ENCODE measurements at regions not wholly inside any gene's neighbourhood (a gene's known extent, or its start where the extent isn't known, plus 50 kb on each side); places are given as distances from the start of the nearest gene placed in this dataset.
"Not testable (repeated sequence)": the region's sequence is repeated elsewhere in the genome, so short reads cannot be mapped to it uniquely, and the experiment has no call there.

GRCh38 chr1:117707371-117707770 lies 101.5 kb downstream of the TENT5C start:
- DNase-seq (ENCODE audit: low read depth): no peak

GRCh38 chr1:117708323-117709248 lies 102.7 kb downstream of the TENT5C start:
- no peak for DNase-seq (ENCODE audit: low read depth)

- DNase-seq (ENCODE audit: low read depth): no peak
Measured at GRCh38 chr1:117709249-117709691, 103.4 kb downstream of the TENT5C start.

- no peak for DNase-seq (ENCODE audit: low read depth)
Measured at GRCh38 chr1:117710710-117711109, 104.9 kb downstream of the TENT5C start.

GRCh38 chr1:117712621-117713020 lies 106.8 kb downstream of the TENT5C start:
- DNase-seq (ENCODE audit: low read depth): no peak

- no peak for DNase-seq (ENCODE audit: low read depth)
Measured at GRCh38 chr1:117714546-117714945, 108.7 kb downstream of the TENT5C start.

- DNase-seq (ENCODE audit: low read depth): not testable (repeated sequence)
Measured at GRCh38 chr1:117716030-117716429, 110.2 kb downstream of the TENT5C start.

GRCh38 chr1:117717980-117718379 lies 112.1 kb downstream of the TENT5C start:
- not testable (repeated sequence) for DNase-seq (ENCODE audit: low read depth)

GRCh38 chr1:117718596-117718995 lies 112.7 kb downstream of the TENT5C start:
- not testable (repeated sequence) for DNase-seq (ENCODE audit: low read depth)

- no peak for DNase-seq (ENCODE audit: low read depth)
Measured at GRCh38 chr1:117719004-117719403, 113.2 kb downstream of the TENT5C start.

- DNase-seq (ENCODE audit: low read depth): no peak
Measured at GRCh38 chr1:117732065-117732797, 126.4 kb downstream of the TENT5C start.

GRCh38 chr1:117732956-117733355 lies 127.1 kb downstream of the TENT5C start:
- no peak for DNase-seq (ENCODE audit: low read depth)

GRCh38 chr1:117734403-117734802 lies 128.6 kb downstream of the TENT5C start:
- DNase-seq (ENCODE audit: low read depth): no peak

GRCh38 chr1:117735045-117735992 lies 129.5 kb downstream of the TENT5C start:
- peak; percentile 8 for DNase-seq (ENCODE audit: low read depth)

GRCh38 chr1:117739504-117739903 lies 133.7 kb downstream of the TENT5C start:
- no peak for DNase-seq (ENCODE audit: low read depth)

- no peak for DNase-seq (ENCODE audit: low read depth)
Measured at GRCh38 chr1:117740496-117740895, 134.6 kb downstream of the TENT5C start.

GRCh38 chr1:117746565-117746964 lies 140.7 kb downstream of the TENT5C start:
- DNase-seq (ENCODE audit: low read depth): not testable (repeated sequence)

- no peak for DNase-seq (ENCODE audit: low read depth)
Measured at GRCh38 chr1:117747605-117748004, 141.8 kb downstream of the TENT5C start.

GRCh38 chr1:117751321-117751720 lies 145.5 kb downstream of the TENT5C start:
- no peak for DNase-seq (ENCODE audit: low read depth)

- no peak for DNase-seq (ENCODE audit: low read depth)
Measured at GRCh38 chr1:117752661-117753060, 146.8 kb downstream of the TENT5C start.

- no peak for DNase-seq (ENCODE audit: low read depth)
Measured at GRCh38 chr1:117753232-117753631, 147.4 kb downstream of the TENT5C start.

- DNase-seq (ENCODE audit: low read depth): no peak
Measured at GRCh38 chr1:117753652-117754051, 147.8 kb downstream of the TENT5C start.
